Posterior vena cava (tissue), 2 donors: ENCODE measurements at regions not wholly inside any gene's neighbourhood (a gene's known extent, or its start where the extent isn't known, plus 50 kb on each side); places are given as distances from the start of the nearest gene placed in this dataset.
A peak's percentile ranks its signal among the peaks of the same experiment; 100 is the strongest.

Source experiments
- DNase-seq: peaks from one replicate; pipeline ENCODE4 v3.0.0-alpha.2; 2020; ENCODE audit warnings: low spot score
- intact Hi-C, 2 donors: fragments of 100-400 bp; cut with DNase I; formaldehyde crosslinking; loops; one replicate each; pipeline versions ENCODE4 v1.14.1 to v1.14.2; 2022 to 2023
- donor health status: DM: yes; HTN: yes; CAD: no.
- donor health status: DM: yes; HTN: yes; CAD: no.

- intact Hi-C loops = no loop called here
- DNase-seq = no peak
Observed at GRCh38 chr16:79772784-79773183, 172.2 kb upstream of the MAF start.

- intact Hi-C loops = no loop called here
- no peak for DNase-seq
Observed at GRCh38 chr16:79772048-79772447, 171.5 kb upstream of the MAF start.

- intact Hi-C loops = loop anchor here in 1 of 2 donors (1.0 kb wide), 1 partner anchor 48 kb away; no protein-coding TSS in a partner anchor
Observed at GRCh38 chr16:79770244-79771064, 169.9 kb upstream of the MAF start.

GRCh38 chr16:79769928-79770243 is 169.3 kb upstream of the MAF start:
- intact Hi-C loops = loop anchor here in 1 of 2 donors (10.0 kb wide), 1 partner anchor 1055 kb away; no protein-coding TSS in a partner anchor
- no peak for DNase-seq

More at GRCh38 chr16:79770244-79771064, 169.9 kb upstream of the MAF start:
- peak; percentile 97 for DNase-seq

- intact Hi-C loops = loop anchor here in 1 of 2 donors (10.0 kb wide), 1 partner anchor 1055 kb away; no protein-coding TSS in a partner anchor
- DNase-seq = no peak
Observed at GRCh38 chr16:79769270-79769927, 168.9 kb upstream of the MAF start.

- no peak for DNase-seq
- intact Hi-C loops = loop anchor here in 1 of 2 donors (10.0 kb wide), 1 partner anchor 1056 kb away; no protein-coding TSS in a partner anchor
Observed at GRCh38 chr16:79768276-79768970, 167.9 kb upstream of the MAF start.

- intact Hi-C loops = loop anchor here in 1 of 2 donors (10.0 kb wide), 1 partner anchor 1057 kb away; no protein-coding TSS in a partner anchor
- no peak for DNase-seq
Observed at GRCh38 chr16:79767421-79768275, 167.1 kb upstream of the MAF start.

- no peak for DNase-seq
- intact Hi-C loops = loop anchor here in 1 of 2 donors (10.0 kb wide), 1 partner anchor 1059 kb away; no protein-coding TSS in a partner anchor
Observed at GRCh38 chr16:79765901-79766394, 165.4 kb upstream of the MAF start.

- intact Hi-C loops = loop anchor here in 1 of 2 donors (10.0 kb wide), 1 partner anchor 1059 kb away; no protein-coding TSS in a partner anchor
- DNase-seq = no peak
Observed at GRCh38 chr16:79765431-79765830, 164.9 kb upstream of the MAF start.

- no peak for DNase-seq
- intact Hi-C loops = loop anchor here in 1 of 2 donors (10.0 kb wide), 1 partner anchor 1060 kb away; no protein-coding TSS in a partner anchor
Observed at GRCh38 chr16:79764415-79765110, 164.0 kb upstream of the MAF start.

- DNase-seq = no peak
- intact Hi-C loops = loop anchor here in 1 of 2 donors (10.0 kb wide), 1 partner anchor 1063 kb away; no protein-coding TSS in a partner anchor
Observed at GRCh38 chr16:79762217-79762616, 161.7 kb upstream of the MAF start.

- no peak for DNase-seq
- intact Hi-C loops = no loop called here
Observed at GRCh38 chr16:79758615-79759346, 158.2 kb upstream of the MAF start.

GRCh38 chr16:79757968-79758367 is 157.4 kb upstream of the MAF start:
- intact Hi-C loops = no loop called here
- DNase-seq = no peak

- no peak for DNase-seq
- intact Hi-C loops = no loop called here
Observed at GRCh38 chr16:79757163-79757562, 156.6 kb upstream of the MAF start.

- intact Hi-C loops = no loop called here
Observed at GRCh38 chr16:79756571-79756970, 156.0 kb upstream of the MAF start.

GRCh38 chr16:79754501-79754900 is 154.0 kb upstream of the MAF start:
- no peak for DNase-seq
- intact Hi-C loops = no loop called here

More at GRCh38 chr16:79756571-79756970, 156.0 kb upstream of the MAF start:
- DNase-seq = no peak

GRCh38 chr16:79754081-79754480 is 153.5 kb upstream of the MAF start:
- intact Hi-C loops = no loop called here

More at GRCh38 chr16:79754081-79754480, 153.5 kb upstream of the MAF start:
- no peak for DNase-seq
